HG03571 (cell line): ENCODE measurements at regions not wholly inside any gene's neighbourhood (a gene's known extent, or its start where the extent isn't known, plus 50 kb on each side); places are given as distances from the start of the nearest gene placed in this dataset.
"Not testable (repeated sequence)": the region's sequence is repeated elsewhere in the genome, so short reads cannot be mapped to it uniquely, and the experiment has no call there.

ENCODE experiments used
- ATAC-seq: cut with Tn5 transposase; IDR thresholded peaks from one replicate; pipeline ENCODE4 v1.9.1; 2021; ENCODE audit not compliant: unreplicated experiment

DNA sequence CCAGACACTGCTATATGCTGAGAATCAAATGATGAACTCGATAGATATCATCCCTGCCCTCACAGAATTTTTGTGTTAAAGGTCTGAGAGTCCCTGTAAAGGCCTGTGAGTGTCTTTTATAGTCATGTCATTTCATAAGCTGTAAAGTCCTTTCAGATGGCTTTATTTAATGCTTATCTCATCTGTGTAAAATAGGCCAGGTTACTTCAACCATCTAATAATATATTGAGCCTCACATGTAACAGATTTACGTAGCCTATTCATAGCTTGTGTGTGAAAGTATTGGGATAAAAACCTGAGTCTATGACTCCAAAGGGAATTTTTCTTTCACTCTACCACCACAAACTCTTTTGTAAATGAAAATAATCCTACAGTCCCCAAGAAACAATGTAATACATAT lies 672.0 kb upstream of the SYT4 start:
- no peak for ATAC-seq

DNA sequence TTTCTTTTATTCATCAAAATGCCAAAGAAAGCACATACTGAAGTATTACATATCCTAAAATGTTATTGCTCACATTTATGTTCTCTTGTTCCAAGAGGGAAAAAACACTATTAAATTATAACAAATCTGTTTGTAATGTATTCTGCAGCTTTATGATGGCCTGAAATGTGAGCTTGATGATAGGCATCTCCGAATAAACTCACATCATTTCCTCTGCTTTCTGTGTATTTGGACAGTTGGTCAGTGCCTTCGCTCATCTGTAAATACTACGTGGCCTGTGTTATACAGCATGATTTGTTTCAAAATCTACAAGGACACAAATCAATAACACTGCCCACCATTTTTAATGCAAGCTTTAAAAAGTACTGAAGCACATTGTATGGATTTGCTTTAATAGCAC lies 672.8 kb upstream of the SYT4 start:
- no peak for ATAC-seq

GRCh38 chr18:43952398-43952797 lies 675.1 kb upstream of the SYT4 start:
- no peak for ATAC-seq

- no peak for ATAC-seq
Measured at GRCh38 chr18:43961722-43962121, 684.4 kb upstream of the SYT4 start.

DNA sequence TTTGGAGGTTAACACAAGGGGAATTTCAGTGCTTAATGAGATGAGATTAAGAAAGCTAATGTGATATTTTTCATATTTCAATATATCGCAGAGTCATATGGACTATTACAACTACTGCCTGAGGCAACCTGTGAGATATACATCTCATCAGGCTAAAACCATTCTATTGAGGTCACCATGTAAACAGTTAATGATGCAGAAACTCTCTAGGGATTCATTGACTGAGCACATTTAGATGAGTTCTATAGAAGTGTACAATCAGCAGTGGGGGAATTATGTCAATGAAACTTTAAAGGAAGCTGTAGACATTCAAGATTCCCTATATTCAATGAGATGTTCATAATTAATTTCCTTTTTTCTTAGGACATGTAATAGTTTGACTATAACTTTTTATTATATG lies 687.4 kb upstream of the SYT4 start:
- ATAC-seq = no peak

GRCh38 chr18:43965691-43966090 lies 688.4 kb upstream of the SYT4 start:
- ATAC-seq = no peak

- no peak for ATAC-seq
Measured at GRCh38 chr18:43970656-43971055, 693.4 kb upstream of the SYT4 start.

DNA sequence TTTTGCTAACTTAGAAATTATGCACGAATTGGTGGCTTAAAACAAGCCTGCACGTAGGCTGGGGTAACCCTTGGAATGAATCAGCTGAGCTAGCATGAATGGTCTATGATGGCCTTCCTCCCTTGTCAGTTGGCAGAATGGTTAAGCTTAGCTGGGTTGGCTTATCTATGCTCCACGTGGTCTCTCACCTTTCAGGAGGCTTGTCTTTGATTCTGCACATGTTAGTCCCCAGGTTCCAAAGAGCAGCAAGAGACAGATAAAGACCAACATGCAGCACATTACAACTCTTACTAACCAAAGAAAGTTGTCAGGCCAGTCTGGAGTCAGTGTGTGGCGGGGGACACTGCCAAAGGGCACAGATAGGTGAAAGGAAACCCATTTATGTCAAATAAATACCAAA lies 700.9 kb upstream of the SYT4 start:
- no peak for ATAC-seq

DNA sequence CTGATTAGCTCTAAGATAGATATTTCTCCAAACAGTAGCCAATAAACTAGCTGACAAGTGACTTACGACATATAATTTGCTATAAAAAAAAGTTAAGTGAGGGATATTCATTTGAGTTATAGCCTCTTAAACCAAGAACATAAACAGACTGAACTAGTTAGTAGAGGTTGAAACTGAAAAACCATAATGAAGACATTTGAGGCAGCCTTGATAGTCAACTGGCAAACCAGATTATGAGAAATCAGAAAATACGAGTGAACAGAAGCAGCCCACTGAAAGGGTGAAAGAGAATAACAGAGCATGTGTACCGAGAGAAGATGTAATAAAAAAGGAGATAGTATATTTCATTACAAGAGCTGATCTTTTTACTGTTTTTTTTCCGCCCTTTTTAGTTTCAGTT lies 698.1 kb upstream of the SETBP1 start:
- no peak for ATAC-seq

DNA sequence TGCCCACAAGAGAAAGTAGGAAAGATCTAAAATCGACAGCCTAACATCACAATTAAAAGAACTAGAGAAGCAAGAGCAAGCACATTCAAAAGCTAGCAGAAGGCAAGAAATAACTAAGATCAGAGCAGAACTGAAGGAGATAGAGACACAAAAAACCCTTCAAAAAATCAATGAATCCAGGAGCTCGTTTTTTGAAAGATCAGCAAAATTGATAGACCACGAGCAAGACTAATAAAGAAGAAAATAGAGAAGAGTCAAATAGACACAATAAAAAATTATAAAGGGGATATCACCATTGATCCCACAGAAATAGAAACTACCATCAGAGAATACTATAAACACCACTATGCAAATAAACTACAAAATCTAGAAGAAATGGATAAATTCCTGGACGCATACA lies 693.6 kb upstream of the SETBP1 start:
- ATAC-seq = not testable (repeated sequence)

DNA sequence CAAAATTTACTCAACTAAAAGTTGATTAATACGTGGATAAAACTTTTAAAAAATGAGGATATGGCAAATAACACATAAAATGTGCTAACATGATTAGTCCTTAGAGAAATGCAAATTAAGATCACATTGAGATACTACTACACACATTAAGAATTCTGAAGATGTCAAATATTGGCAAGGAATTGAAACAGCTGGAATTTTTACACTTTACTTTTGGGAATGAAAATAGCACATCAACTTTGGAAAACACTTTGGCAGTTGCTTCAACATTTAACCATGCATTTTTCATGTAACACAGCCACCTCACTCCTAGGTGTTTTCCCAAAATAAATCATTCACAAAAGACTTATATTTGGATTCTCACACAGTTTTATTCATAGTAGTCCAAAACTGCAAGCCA lies 687.9 kb upstream of the SETBP1 start:
- ATAC-seq = no peak

DNA sequence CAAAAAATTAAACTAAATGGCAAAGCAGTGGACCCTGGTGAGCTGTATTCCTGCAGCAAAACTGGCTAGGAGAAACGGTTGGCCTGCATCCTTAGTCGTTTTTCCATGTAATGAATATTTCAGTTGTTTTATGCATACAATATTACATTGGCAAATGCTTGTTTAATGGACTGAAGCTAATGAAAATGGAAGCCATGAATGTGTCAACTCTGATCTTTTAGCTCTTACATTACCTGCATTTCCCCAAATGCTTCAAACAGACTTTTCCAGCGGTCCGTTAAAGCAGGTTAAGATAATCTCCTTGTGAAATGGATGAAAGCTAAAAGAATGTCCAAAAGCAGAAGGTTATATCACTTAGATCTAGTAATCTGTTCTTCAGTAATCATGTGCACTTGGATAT lies 686.3 kb upstream of the SETBP1 start:
- no peak for ATAC-seq

DNA sequence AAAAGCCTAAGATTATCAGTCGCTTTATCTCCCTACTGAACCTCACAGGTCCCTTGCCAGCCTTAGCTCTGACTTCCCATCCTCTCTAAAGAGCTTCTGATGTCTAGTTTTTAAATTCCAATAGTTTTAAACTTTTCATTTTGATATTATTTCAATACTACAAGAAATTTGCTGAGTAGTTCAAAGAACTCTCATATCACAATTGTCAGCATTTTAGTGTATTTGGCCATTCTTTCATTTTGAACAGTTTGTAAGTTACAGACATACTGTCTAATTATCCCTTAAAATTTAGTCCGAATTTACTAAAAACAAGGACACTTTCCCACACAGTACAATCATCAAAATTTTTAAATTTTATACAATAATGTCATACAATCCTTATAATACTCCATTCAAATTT lies 666.8 kb upstream of the SETBP1 start:
- ATAC-seq = no peak

GRCh38 chr18:44025421-44025820 lies 655.3 kb upstream of the SETBP1 start:
- ATAC-seq = no peak

DNA sequence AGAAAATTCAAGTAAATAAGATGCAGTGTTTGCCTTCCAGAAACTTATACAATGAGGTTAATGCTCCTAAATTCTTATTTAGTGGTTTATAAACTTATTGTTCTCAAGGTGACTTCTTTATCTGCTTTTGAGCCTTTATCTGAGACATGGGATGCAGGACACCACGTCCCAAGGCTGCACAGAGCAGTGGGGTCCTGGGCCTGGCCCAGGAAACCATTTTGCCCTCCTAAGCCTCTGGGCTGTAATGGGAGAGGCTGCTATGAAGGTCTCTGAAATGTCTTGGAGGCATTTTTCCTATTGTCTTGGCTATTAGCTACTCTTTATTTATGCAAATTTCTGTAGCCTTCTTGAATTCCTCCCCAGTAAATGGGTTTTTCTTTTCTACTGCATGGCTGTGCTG lies 652.6 kb upstream of the SETBP1 start:
- ATAC-seq = no peak

- no peak for ATAC-seq
Measured at GRCh38 chr18:44031063-44031462, 649.6 kb upstream of the SETBP1 start.

DNA sequence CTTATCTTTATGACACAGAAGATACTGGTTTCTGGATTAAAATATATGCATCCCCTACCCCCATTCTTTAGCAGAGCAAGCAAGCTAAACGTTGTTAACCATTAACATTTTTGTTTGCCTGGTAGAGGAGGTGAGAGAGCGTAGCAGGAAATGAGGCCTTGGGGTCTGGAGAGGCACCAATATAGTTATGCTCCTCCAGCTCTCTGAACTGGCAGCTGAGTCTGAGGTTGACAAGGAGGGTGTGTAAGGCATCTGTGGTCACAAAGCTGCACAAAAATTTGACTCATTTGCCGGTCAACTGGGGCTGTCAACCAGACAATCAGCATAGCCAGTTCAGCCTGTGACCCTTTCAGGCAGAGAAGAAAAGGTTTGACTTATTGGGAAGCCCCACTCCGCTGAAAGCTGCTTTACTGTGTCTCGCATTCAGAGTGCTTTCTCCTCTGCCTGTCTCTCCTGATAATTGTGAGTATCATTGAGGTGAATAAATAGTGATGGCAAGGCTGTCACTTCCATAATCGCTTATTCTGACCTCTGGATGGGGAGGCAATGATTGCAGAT lies 647.5 kb upstream of the SETBP1 start:
- ATAC-seq = no peak

DNA sequence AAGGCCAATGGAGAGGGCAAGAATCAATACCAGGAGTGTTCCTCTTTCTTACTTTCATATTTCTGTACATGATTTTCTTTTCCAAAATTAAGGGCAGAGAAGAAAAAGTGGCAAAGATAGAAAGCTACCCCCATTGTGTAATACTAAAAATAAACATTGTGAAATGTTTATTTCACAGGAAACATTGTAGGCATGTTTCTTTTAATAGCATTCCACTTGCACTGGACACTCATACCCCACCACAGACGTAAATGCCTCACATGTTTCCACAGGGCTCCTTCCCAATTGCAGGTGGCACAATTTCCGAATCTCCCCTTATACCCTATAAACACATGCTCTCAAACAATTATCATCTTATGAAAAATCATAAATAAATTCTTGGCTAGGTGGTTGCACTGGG lies 645.1 kb upstream of the SETBP1 start:
- ATAC-seq = no peak

- ATAC-seq = no peak
Measured at GRCh38 chr18:44036501-44036900, 644.2 kb upstream of the SETBP1 start.

- no peak for ATAC-seq
Measured at GRCh38 chr18:44039216-44039615, 641.5 kb upstream of the SETBP1 start.

GRCh38 chr18:44039826-44040225 lies 640.9 kb upstream of the SETBP1 start:
- no peak for ATAC-seq

DNA sequence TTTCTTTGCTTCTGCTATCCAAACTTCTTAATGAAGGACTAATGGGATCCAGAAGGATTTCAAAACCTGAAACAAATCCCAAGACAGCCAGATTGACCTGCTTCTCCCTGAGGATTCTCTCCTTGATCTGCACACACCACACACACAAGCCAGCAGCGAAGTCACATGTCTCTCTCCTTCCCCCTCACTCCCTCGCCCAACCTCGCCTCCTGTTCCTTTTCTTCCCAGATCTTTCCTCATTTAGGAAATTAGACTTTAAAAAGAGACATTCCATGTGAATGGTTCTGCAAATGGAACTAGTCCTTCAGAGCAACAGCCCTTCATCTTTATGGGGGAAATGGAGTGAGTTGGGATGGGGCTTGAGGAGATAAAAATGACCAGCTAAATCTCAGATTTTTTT lies 639.1 kb upstream of the SETBP1 start:
- ATAC-seq = no peak

DNA sequence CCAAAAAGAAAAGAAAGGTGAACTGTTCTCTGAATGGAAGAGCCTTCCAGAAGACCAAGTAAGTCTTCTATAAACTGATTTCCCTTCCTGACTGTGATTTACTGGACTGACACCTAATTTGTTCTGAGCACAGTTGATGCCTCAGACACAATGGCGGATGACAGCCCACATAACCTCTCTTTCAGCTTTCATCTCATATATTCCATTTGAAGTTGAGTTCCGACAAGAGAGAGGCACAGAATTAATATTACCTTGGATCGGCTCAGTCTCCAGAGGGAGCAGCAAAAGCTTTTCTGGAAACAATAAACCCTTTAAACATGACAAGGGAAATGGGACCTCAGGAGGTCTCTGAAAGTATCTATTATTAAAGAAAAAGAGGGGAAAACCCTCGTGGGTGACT lies 638.7 kb upstream of the SETBP1 start:
- ATAC-seq = no peak
